Frontal cortex (tissue), 3 donors: ENCODE measurements at regions not wholly inside any gene's neighbourhood (a gene's known extent, or its start where the extent isn't known, plus 50 kb on each side); places are given as distances from the start of the nearest gene placed in this dataset.

Source experiments
- DNase-seq, 2 donors: peaks; one replicate each; pipeline ENCODE4 v3.0.0; 2012; ENCODE audit warnings: low spot score in 2 of 2
- FAIRE-seq: peaks from 2 replicates; lab custom pipeline; 2012; peaks lifted over from hg19 to GRCh38; lab: Jason Lieb, UNC
- donor health status: control.
- donor health status: control.
- donor health status: control.

- FAIRE-seq, result no peak
Observed at GRCh38 chr22:48152164-48152775, 1389.8 kb downstream of the TBC1D22A start.

GRCh38 chr22:48151641-48152040 is 1389.2 kb downstream of the TBC1D22A start:
- DNase-seq (no peak), FAIRE-seq (no peak)

More at GRCh38 chr22:48152164-48152775, 1389.8 kb downstream of the TBC1D22A start:
- DNase-seq, result no peak

- DNase-seq (no peak), FAIRE-seq (no peak)
Observed at GRCh38 chr22:48147831-48148230, 1385.4 kb downstream of the TBC1D22A start.

GRCh38 chr22:48147404-48147803 is 1385.0 kb downstream of the TBC1D22A start:
- no peak for FAIRE-seq
- DNase-seq, result no peak

GRCh38 chr22:48146426-48146825 is 1384.0 kb downstream of the TBC1D22A start:
- DNase-seq (no peak), FAIRE-seq (no peak)

GRCh38 chr22:48145738-48146137 is 1383.3 kb downstream of the TBC1D22A start:
- FAIRE-seq (no peak), DNase-seq (no peak)

- DNase-seq (no peak), FAIRE-seq (no peak)
Observed at GRCh38 chr22:48144318-48144717, 1381.9 kb downstream of the TBC1D22A start.

GRCh38 chr22:48143856-48144255 is 1381.4 kb downstream of the TBC1D22A start:
- DNase-seq (no peak), FAIRE-seq (no peak)

GRCh38 chr22:48142388-48142787 is 1379.9 kb downstream of the TBC1D22A start:
- DNase-seq, result no peak
- FAIRE-seq, result no peak

- DNase-seq, result no peak
- FAIRE-seq, result no peak
Observed at GRCh38 chr22:48141301-48141700, 1378.9 kb downstream of the TBC1D22A start.

GRCh38 chr22:48140261-48140813 is 1377.9 kb downstream of the TBC1D22A start:
- DNase-seq (no peak), FAIRE-seq (no peak)

GRCh38 chr22:48139776-48140175 is 1377.3 kb downstream of the TBC1D22A start:
- DNase-seq (no peak), FAIRE-seq (no peak)

- no peak for DNase-seq
- FAIRE-seq, result no peak
Observed at GRCh38 chr22:48138855-48139254, 1376.4 kb downstream of the TBC1D22A start.

GRCh38 chr22:48138427-48138826 is 1376.0 kb downstream of the TBC1D22A start:
- FAIRE-seq (no peak), DNase-seq (no peak)

GRCh38 chr22:48137640-48138039 is 1375.2 kb downstream of the TBC1D22A start:
- FAIRE-seq (no peak), DNase-seq (no peak)

- DNase-seq (no peak), FAIRE-seq (no peak)
Observed at GRCh38 chr22:48135592-48135991, 1373.1 kb downstream of the TBC1D22A start.

- no peak for DNase-seq
- FAIRE-seq, result no peak
Observed at GRCh38 chr22:48125416-48125815, 1363.0 kb downstream of the TBC1D22A start.

- no peak for FAIRE-seq
Observed at GRCh38 chr22:48121984-48122383, 1359.5 kb downstream of the TBC1D22A start.

GRCh38 chr22:48118654-48119053 is 1356.2 kb downstream of the TBC1D22A start:
- DNase-seq, result no peak
- no peak for FAIRE-seq

More at GRCh38 chr22:48121984-48122383, 1359.5 kb downstream of the TBC1D22A start:
- DNase-seq, result no peak

- no peak for FAIRE-seq
- DNase-seq, result no peak
Observed at GRCh38 chr22:48116871-48117270, 1354.4 kb downstream of the TBC1D22A start.

- no peak for FAIRE-seq
Observed at GRCh38 chr22:48112687-48113521, 1350.5 kb downstream of the TBC1D22A start.

More at GRCh38 chr22:48112687-48113521, 1350.5 kb downstream of the TBC1D22A start:
- no peak for DNase-seq
